ENCODE measurements at regions not wholly inside any gene's neighbourhood (a gene's known extent, or its start where the extent isn't known, plus 50 kb on each side); places are given as distances from the start of the nearest gene placed in this dataset.

- H3K79me2 ChIP-seq (ENCODE audit: insufficient read depth, low read length): no peaks in the 10 kb centered on the region
- peak overlapping the region; percentile 31 for H3K4me2 ChIP-seq (ENCODE audit: low read length)
- no peaks in the 10 kb centered on the region for H3K36me3 ChIP-seq (ENCODE audit: insufficient read depth, low read length)
- H3K9ac ChIP-seq (ENCODE audit: low read length): peak overlapping the region; percentile 6
- H3K4me1 ChIP-seq (ENCODE audit: insufficient read depth, low read length): peaks cover 33% of the 10 kb centered on the region
- TF ChIP-seq EZH2 (IDR thresholded peaks at IDR 0.05; ENCODE audit: insufficient read depth, low read length) (no peak), CTCF (IDR thresholded peaks at IDR 0.05; ENCODE audit: insufficient read depth, low read depth, low read length) (no peak)
- no peaks in the 10 kb centered on the region for H3K27me3 ChIP-seq (ENCODE audit: insufficient read depth, low read length)
- H3K4me3 ChIP-seq (ENCODE audit: insufficient read depth, low read depth, low read length): no peak overlapping the region
- Mint-ChIP-seq H3K4me1 (ENCODE audit: low read depth, unreplicated experiment) (peaks cover 16% of the 10 kb centered on the region), H3K27ac (ENCODE audit: unreplicated experiment) (no peak overlapping the region), H3K27me3 (ENCODE audit: low read depth, unreplicated experiment) (no peaks in the 10 kb centered on the region), H3K9me3 (ENCODE audit: unreplicated experiment) (peaks cover 7% of the 10 kb centered on the region), H3K36me3 (ENCODE audit: low read depth, unreplicated experiment) (peaks cover 3% of the 10 kb centered on the region), H3K4me3 (ENCODE audit: unreplicated experiment) (no peak overlapping the region)
- H3K9me3 ChIP-seq (ENCODE audit: insufficient read depth, low read depth, low read length): no peaks in the 10 kb centered on the region
- FAIRE-seq: peak; percentile 26
- peak overlapping the region; percentile 48 for H2AFZ ChIP-seq (ENCODE audit: low read depth, low read length)
- DNase-seq (ENCODE audit: low read depth): no peak
- H3K27ac ChIP-seq (ENCODE audit: low read depth, low read length): no peak overlapping the region
- no peaks in the 10 kb centered on the region for H4K20me1 ChIP-seq (ENCODE audit: insufficient read depth, low read length)
Observed at GRCh38 chr16:86671486-86672178, 93.3 kb downstream of the FOXL1 start.

GRCh38 chr16:86672179-86672863 lies 94.0 kb downstream of the FOXL1 start:
- H3K4me2 ChIP-seq (ENCODE audit: low read length): peak overlapping the region; percentile 31
- peaks cover 3% of the 10 kb centered on the region for H3K36me3 Mint-ChIP-seq (ENCODE audit: low read depth, unreplicated experiment)
- no peak overlapping the region for H3K4me3 Mint-ChIP-seq (ENCODE audit: unreplicated experiment)
- H3K9me3 Mint-ChIP-seq (ENCODE audit: unreplicated experiment): peaks cover 7% of the 10 kb centered on the region
- no peaks in the 10 kb centered on the region for H4K20me1 ChIP-seq (ENCODE audit: insufficient read depth, low read length)
- no peak overlapping the region for H3K4me3 ChIP-seq (ENCODE audit: insufficient read depth, low read depth, low read length)
- no peaks in the 10 kb centered on the region for H3K36me3 ChIP-seq (ENCODE audit: insufficient read depth, low read length)
- H3K9ac ChIP-seq (ENCODE audit: low read length): peak overlapping the region; percentile 6
- no peak for DNase-seq (ENCODE audit: low read depth)
- H3K4me1 ChIP-seq (ENCODE audit: insufficient read depth, low read length): peaks cover 29% of the 10 kb centered on the region
- TF ChIP-seq CTCF (IDR thresholded peaks at IDR 0.05; ENCODE audit: insufficient read depth, low read depth, low read length) (no peak), EZH2 (IDR thresholded peaks at IDR 0.05; ENCODE audit: insufficient read depth, low read length) (no peak)
- H2AFZ ChIP-seq (ENCODE audit: low read depth, low read length): peak overlapping the region; percentile 48
- no peak overlapping the region for H3K27ac ChIP-seq (ENCODE audit: low read depth, low read length)
- H3K9me3 ChIP-seq (ENCODE audit: insufficient read depth, low read depth, low read length): no peaks in the 10 kb centered on the region
- H3K27me3 ChIP-seq (ENCODE audit: insufficient read depth, low read length): no peaks in the 10 kb centered on the region
- no peak for FAIRE-seq
- no peak overlapping the region for H3K27ac Mint-ChIP-seq (ENCODE audit: unreplicated experiment)
- H3K79me2 ChIP-seq (ENCODE audit: insufficient read depth, low read length): no peaks in the 10 kb centered on the region
- no peaks in the 10 kb centered on the region for H3K27me3 Mint-ChIP-seq (ENCODE audit: low read depth, unreplicated experiment)
- H3K4me1 Mint-ChIP-seq (ENCODE audit: low read depth, unreplicated experiment): peaks cover 16% of the 10 kb centered on the region

All from astrocyte (in vitro differentiated cells and primary cell).